ENCODE measurements at regions not wholly inside any gene's neighbourhood (a gene's known extent, or its start where the extent isn't known, plus 50 kb on each side); places are given as distances from the start of the nearest gene placed in this dataset.
"Not testable (repeated sequence)": the region's sequence is repeated elsewhere in the genome, so short reads cannot be mapped to it uniquely, and the experiment has no call there.

GRCh38 chr6:148602136-148602535 is 144.7 kb upstream of the UST start:
- DNase-seq, result no peak

- DNase-seq, result no peak
These were observed 138.5 kb upstream of the UST start for GRCh38 chr6:148608199-148608951.

- no peak for DNase-seq
These were observed 135.6 kb upstream of the UST start for GRCh38 chr6:148611213-148611612.

GRCh38 chr6:148612043-148612442 is 134.8 kb upstream of the UST start:
- DNase-seq, result no peak

DNA sequence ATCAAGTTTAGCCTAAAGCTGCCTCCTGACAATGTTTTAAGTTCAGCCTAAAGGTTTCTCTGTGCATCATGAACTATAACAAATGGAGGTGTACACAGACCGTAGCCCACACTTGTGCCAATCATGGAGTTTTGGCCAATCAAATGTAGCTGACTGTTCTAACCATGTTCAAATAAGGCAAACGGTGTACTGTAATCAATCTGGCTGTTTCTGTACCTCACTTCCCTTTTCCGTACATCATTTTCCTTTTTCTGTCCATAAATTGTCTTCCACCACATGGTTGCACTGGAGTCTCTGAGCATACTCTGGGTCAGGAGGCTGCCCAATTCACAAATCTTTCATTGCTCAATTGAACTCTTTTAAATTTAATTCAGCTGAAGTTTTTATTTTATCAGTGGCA is 132.2 kb upstream of the UST start:
- no peak for DNase-seq

DNA sequence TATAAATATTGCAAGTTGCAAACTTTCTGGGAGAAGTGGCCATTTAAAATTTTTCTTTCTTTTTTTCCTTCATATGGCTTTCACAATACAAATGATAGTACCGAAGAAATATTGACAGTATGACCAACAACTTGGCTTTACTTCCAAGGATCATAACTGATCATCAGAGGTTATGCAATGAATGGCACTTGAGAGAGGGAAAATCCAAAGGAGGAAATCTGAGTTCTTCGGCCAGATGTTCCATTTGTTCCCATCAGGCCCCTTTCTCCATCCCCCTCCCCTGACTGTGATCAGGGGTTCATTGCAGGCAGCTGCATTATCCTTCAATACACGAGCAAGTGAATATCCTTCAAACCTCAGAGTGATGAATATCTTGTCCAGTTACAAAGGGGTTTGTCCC is 130.0 kb upstream of the UST start:
- peak; percentile 51 for DNase-seq

DNA sequence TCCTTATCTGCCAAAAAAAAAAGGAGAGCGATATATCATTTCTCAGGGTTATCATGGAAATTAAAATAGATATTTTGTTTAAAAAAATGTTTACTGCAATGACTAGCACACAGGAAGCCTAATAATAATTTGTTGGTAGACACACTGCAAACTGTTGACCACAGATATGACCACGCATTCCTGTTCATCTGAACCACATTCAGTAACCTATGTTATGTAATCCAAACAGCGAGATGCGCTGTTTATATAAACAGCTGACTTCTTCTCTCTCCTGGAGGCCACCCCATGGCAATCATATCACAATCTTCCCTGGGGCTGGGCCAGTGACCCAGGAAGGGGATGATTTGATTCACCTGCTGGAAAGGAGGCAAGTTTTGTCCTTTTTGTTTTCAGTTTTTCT is 129.3 kb upstream of the UST start:
- no peak for DNase-seq

DNA sequence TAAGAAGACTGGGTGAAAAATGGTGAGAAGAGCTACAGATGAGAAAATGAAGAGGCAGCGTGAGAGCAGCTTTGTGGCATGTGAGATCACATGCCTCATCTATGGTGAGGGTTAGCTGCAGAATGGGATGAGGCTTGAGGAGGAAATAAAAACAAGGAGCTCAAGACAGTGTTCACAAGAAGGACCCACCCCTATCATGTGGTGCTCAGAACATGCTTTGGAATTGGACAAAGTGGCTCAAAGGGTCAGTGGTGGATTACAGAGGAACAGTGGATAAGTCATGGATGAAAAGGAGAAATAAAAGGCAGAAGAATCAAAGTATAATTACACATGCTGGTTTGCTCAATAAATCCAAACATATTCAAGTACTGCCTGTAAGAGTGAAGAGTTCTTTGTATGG is 126.9 kb upstream of the UST start:
- DNase-seq, result no peak

DNA sequence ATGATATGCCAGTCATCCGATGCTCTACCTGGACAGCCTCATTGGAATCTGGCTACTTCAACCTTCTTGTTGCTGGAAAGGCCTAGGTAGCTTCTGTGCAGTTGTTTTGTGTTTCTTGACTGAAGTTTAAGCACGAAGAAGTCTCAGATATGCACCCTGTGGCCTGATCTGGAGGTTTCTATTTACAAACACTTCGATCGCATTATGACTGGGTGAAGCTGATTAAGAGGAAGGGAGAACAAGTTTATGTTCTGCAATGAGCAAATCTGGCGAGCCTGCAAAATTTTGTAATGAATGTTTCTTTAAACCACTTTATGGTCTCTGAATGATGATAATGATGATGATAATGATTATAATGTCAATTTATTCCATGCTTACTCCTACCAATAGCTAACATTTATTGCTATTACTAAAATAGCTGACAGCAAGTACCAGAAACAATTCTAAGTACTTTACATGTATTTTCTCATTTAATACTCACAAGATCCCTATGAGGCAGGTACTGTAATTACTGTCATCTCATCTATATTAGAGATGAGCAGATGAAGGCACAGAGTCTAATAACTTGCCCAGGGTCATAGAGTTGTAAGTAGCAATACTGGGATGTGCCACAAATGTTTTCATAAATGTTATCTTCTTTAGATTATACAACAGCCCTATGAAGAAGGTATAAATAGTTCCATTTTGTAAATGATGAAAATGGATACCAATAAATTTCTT is 126.1 kb upstream of the UST start:
- DNase-seq, result no peak

DNA sequence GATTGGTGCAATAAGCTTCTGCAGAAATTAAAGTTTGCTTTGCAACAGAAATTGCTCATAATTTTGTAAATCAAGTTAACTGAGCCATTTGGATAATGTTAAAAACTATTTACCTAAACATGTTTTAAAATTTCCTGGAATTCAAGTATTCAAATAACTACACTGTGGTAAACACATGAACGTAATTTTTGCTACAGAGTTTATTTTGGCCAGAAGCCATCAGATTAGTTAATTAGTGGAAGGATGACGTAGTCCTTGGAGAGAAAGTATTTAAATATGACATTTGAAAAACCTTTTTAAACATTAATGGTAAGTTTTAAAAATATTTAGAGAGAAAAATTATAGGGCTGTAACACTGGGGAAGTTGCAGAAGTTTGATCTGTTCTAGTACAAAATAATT is 121.2 kb upstream of the UST start:
- no peak for DNase-seq

GRCh38 chr6:148628251-148628650 is 118.6 kb upstream of the UST start:
- no peak for DNase-seq

DNA sequence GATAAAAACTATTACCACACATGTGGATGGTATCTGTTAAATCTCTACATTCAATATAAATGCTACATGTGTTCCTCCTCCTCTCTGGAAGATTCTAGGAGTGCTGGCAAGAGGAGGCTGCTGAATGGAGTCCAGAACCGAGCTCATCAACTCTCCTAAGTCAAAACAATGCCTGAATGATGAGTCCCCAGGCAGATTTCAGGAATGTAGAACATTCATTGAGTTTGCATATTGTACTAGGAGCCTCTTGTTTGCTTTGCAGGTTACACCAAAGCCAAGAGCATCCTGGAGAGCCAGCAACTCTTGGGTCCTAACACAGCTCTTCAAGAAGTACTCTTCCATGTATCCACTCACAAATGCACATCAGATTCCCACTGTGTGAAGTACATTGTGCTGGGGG is 117.6 kb upstream of the UST start:
- DNase-seq, result peak; percentile 88

DNA sequence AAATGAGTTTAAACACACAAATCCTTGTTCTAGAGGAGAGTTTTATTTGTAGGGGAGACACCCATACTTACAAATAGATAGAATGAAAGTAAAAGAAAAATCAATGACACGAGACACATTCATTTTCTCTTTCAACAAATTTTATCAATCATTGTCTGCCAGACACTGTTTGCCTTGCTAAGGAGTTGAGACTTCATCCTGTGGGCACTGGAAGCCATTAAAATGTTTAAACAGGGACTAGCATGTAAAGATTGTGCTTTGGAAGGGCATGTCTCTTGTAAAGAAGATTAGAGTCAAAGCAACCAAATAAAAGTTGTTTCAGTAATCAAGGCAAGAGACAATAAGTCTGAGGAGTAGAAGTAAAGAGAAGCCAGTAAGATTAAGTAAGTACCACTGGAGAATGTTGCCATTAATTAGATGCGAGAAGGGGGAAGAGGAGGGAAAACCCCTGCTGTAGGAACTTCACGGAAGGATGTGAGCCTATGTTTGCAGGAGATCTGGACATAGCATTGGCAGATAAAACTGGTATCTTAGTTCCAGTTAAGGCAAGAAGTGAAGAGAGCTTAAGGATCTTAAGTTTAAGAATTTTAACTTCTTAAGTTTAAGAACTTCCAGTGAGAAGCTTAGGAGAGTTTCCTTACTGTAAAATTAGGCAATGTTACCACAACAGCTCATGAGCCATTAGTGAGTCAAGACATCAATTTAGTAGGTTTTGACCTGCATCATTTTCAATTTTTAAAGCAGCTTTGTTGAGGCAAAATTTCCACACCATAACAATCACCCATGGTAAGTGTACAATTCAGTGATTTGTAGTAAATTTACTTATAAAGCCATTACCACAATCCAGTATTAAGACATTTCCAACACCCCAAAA is 117.0 kb upstream of the UST start:
- DNase-seq, result no peak

DNA sequence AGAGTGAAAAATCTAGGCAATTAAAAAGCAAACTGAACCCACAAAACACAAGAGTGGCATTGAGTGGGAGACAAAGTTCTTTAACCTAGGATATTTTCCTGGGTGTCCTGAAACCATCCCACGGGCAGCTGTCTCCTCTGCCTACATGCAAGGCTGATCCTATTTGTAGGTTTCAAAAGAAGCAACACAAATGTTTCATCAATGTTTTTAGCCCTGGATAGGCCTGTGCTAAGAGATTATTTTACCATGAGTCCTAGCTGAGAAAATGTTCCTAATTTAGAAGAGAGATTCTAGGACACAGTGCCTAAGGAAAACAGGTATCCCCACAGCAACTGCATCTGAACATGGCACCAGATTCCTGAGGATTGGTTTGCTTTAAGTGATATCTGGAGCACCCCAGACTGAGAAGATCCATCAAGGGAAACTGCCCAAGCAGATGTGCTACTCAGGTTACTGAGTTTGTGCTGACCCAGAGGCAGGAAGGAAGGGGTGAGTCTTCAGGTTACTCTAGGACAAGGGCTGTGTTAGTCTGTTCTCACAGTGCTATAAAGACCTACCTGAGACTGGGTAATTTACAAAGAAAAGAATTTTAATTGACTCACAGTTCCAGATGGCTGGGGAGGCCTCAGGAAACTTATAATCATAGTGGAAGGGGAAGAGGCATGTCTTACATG is 111.6 kb upstream of the UST start:
- no peak for DNase-seq

GRCh38 chr6:148641836-148642235 is 105.0 kb upstream of the UST start:
- DNase-seq, result not testable (repeated sequence)

GRCh38 chr6:148643208-148643607 is 103.6 kb upstream of the UST start:
- DNase-seq, result not testable (repeated sequence)

- not testable (repeated sequence) for DNase-seq
These were observed 101.8 kb upstream of the UST start for GRCh38 chr6:148645049-148645448.

DNA sequence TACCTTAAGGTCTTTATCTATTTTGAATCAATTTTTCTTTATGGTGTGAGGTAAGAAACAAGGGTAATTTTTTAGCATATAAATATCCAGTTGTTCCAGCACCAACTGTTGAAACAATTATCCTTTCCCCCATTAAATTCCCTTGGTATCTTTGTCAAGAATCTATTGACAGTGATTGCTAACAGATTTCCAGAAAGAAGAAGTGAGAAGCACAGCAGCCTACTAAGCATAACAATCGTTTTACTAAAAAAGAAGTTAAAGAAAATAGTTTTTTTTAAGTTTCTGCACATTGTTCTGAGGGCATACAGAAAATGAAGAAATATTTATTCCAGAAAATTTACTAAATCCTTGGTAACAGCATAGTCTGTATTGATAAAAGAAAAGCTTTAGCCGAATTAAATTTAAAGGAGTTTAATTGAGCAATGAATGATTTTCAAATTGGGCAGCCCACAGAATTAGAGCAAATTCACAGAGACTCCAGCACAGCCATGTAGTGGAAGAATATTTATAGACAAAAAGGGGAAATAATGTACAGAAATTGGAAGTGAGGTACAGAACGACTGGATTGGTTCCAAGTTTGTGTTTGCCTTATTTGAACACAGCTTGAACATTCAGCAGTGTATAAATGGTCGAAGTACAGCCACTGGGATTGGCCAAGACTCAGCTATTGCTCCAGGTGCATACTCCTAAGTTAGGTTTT is 97.9 kb upstream of the UST start:
- DNase-seq, result no peak

- DNase-seq, result no peak
These were observed 97.3 kb upstream of the UST start for GRCh38 chr6:148649454-148649963.

- DNase-seq, result no peak
These were observed 95.8 kb upstream of the UST start for GRCh38 chr6:148650941-148651505.

DNA sequence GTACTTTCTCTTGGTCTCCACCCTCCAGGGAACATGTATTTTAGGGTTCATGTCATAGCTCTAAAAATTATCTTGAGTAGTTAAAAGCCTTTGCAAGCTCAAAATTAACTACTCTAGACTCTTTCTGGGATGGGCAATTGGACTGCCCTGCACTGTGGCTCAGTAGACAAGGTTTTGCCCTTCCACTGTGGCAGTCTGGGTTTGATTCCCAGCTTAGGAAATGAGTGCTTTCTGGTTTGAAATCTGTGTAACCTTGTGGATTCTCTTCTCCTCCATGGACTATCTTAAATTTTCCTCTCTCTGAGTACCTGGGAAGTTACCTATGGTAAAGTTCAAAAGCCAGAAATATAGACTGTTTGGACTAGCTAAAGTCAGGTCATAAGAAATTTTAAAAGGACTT is 94.6 kb upstream of the UST start:
- no peak for DNase-seq

Measured in muscle of arm (tissue), 1 donor.